ENCODE measurements at regions not wholly inside any gene's neighbourhood (a gene's known extent, or its start where the extent isn't known, plus 50 kb on each side); places are given as distances from the start of the nearest gene placed in this dataset.

- no peak for DNase-seq (ENCODE audit: low spot score in 2 of 2)
- Histone ChIP-seq H3K27me3 (no peaks in the 10 kb centered on the region), H3K9me3 (no peaks in the 10 kb centered on the region), H3K27ac (no peak overlapping the region), H3K4me1 (no peaks in the 10 kb centered on the region), H3K4me3 (no peak overlapping the region), H3K36me3 (no peaks in the 10 kb centered on the region)
- TF ChIP-seq POLR2AphosphoS5 (IDR thresholded peaks at IDR 0.05): no peak
- TF ChIP-seq CTCF (IDR thresholded peaks at IDR 0.05): no peak
- intact Hi-C loops (cut with DNase I; ENCODE audit: low total_unique reads): no loop called here
These were observed 567.4 kb upstream of the PTCHD4 start for GRCh38 chr6:48678390-48678789.

- intact Hi-C loops (cut with DNase I; ENCODE audit: low total_unique reads): no loop called here
- H3K36me3 ChIP-seq: no peaks in the 10 kb centered on the region
- H3K4me1 ChIP-seq: no peaks in the 10 kb centered on the region
- H3K4me3 ChIP-seq: no peak overlapping the region
- no peak for TF ChIP-seq POLR2A (IDR thresholded peaks at IDR 0.05)
- TF ChIP-seq CTCF (IDR thresholded peaks at IDR 0.05): no peak
- no peak for TF ChIP-seq POLR2AphosphoS5 (IDR thresholded peaks at IDR 0.05)
- no peaks in the 10 kb centered on the region for H3K9me3 ChIP-seq
- H3K27ac ChIP-seq: no peak overlapping the region
- H3K27me3 ChIP-seq: no peaks in the 10 kb centered on the region
- no peak for DNase-seq (ENCODE audit: low spot score in 2 of 2)
These were observed 560.5 kb upstream of the PTCHD4 start for GRCh38 chr6:48671505-48671904.

- Histone ChIP-seq H3K36me3 (no peaks in the 10 kb centered on the region), H3K27ac (no peak overlapping the region), H3K4me1 (no peaks in the 10 kb centered on the region), H3K4me3 (no peak overlapping the region), H3K9me3 (no peaks in the 10 kb centered on the region), H3K27me3 (no peaks in the 10 kb centered on the region)
- intact Hi-C loops (cut with DNase I; ENCODE audit: low total_unique reads): no loop called here
- no peak for TF ChIP-seq POLR2A (IDR thresholded peaks at IDR 0.05)
- no peak for TF ChIP-seq POLR2AphosphoS5 (IDR thresholded peaks at IDR 0.05)
- no peak for DNase-seq (ENCODE audit: low spot score in 2 of 2)
These were observed 559.5 kb upstream of the PTCHD4 start for GRCh38 chr6:48670546-48670945.

- TF ChIP-seq POLR2A (IDR thresholded peaks at IDR 0.05) (no peak), POLR2AphosphoS5 (IDR thresholded peaks at IDR 0.05) (no peak), CTCF (IDR thresholded peaks at IDR 0.05) (no peak)
- no peak for DNase-seq (ENCODE audit: low spot score in 2 of 2)
- no peak overlapping the region for H3K27ac ChIP-seq
- no peak overlapping the region for H3K4me3 ChIP-seq
- no peaks in the 10 kb centered on the region for H3K4me1 ChIP-seq
- no peaks in the 10 kb centered on the region for H3K36me3 ChIP-seq
- no peaks in the 10 kb centered on the region for H3K27me3 ChIP-seq
- H3K9me3 ChIP-seq: no peaks in the 10 kb centered on the region
- intact Hi-C loops (cut with DNase I; ENCODE audit: low total_unique reads): no loop called here
These were observed 556.8 kb upstream of the PTCHD4 start for GRCh38 chr6:48667797-48668196.

- intact Hi-C loops (cut with DNase I; ENCODE audit: low total_unique reads): no loop called here
- no peaks in the 10 kb centered on the region for H3K4me1 ChIP-seq
- no peaks in the 10 kb centered on the region for H3K36me3 ChIP-seq
- TF ChIP-seq POLR2AphosphoS5 (IDR thresholded peaks at IDR 0.05) (no peak), POLR2A (IDR thresholded peaks at IDR 0.05) (no peak), CTCF (IDR thresholded peaks at IDR 0.05) (no peak)
- no peak overlapping the region for H3K4me3 ChIP-seq
- DNase-seq (ENCODE audit: low spot score in 2 of 2): no peak
- no peak overlapping the region for H3K27ac ChIP-seq
- no peaks in the 10 kb centered on the region for H3K9me3 ChIP-seq
- no peaks in the 10 kb centered on the region for H3K27me3 ChIP-seq
These were observed 553.8 kb upstream of the PTCHD4 start for GRCh38 chr6:48664826-48665225.

- intact Hi-C loops (cut with DNase I; ENCODE audit: low total_unique reads): no loop called here
- H3K4me1 ChIP-seq: no peaks in the 10 kb centered on the region
- H3K9me3 ChIP-seq: no peaks in the 10 kb centered on the region
- no peak for DNase-seq (ENCODE audit: low spot score in 2 of 2)
- H3K27me3 ChIP-seq: no peaks in the 10 kb centered on the region
- TF ChIP-seq CTCF (IDR thresholded peaks at IDR 0.05) (no peak), POLR2AphosphoS5 (IDR thresholded peaks at IDR 0.05) (no peak), POLR2A (IDR thresholded peaks at IDR 0.05) (no peak)
- no peak overlapping the region for H3K27ac ChIP-seq
- H3K4me3 ChIP-seq: no peak overlapping the region
- no peaks in the 10 kb centered on the region for H3K36me3 ChIP-seq
These were observed 547.9 kb upstream of the PTCHD4 start for GRCh38 chr6:48658915-48659314.
